Peyer's patch (tissue), 4 donors: ENCODE measurements at regions not wholly inside any gene's neighbourhood (a gene's known extent, or its start where the extent isn't known, plus 50 kb on each side); places are given as distances from the start of the nearest gene placed in this dataset.

Experiments used
- CTCF ChIP-seq, 6 experiments: fragments of 450-650 bp in 4 of 6; fragments of 200-600 bp in 2 of 6; sonication (generic) in 1 of 6; IDR thresholded peaks; one replicate each; pipeline ENCODE4 v1.5.1; 2017 to 2019; ENCODE audit warnings: antibody characterized with exemption in 6 of 6, mild to moderate bottlenecking in 3 of 6, moderate library complexity in 1 of 6
- POLR2A ChIP-seq, 2 donors: fragments of 450-650 bp; IDR thresholded peaks; one replicate each; pipeline ENCODE4 v1.5.1; 2017; ENCODE audit warnings: antibody characterized with exemption in 2 of 2, mild to moderate bottlenecking in 2 of 2, moderate library complexity in 2 of 2

GRCh38 chr14:98937021-98937420 lies 335.0 kb downstream of the BCL11B start:
- TF ChIP-seq POLR2A (IDR thresholded peaks at IDR 0.05), result no peak
- no peak for TF ChIP-seq CTCF (IDR thresholded peaks at IDR 0.05)
